Pulmonary artery endothelial cell (primary cell): ENCODE measurements at regions not wholly inside any gene's neighbourhood (a gene's known extent, or its start where the extent isn't known, plus 50 kb on each side); places are given as distances from the start of the nearest gene placed in this dataset.

ENCODE experiments used
- DNase-seq: peaks from one replicate; pipeline ENCODE4 v3.0.0-alpha.2; 2011; ENCODE audit warnings: low read depth, low spot score

GRCh38 chr21:24275616-24276015 lies 1331.7 kb downstream of the MRPL39 start:
- DNase-seq, result no peak

GRCh38 chr21:24272521-24272938 lies 1334.8 kb downstream of the MRPL39 start:
- DNase-seq, result no peak

GRCh38 chr21:24265987-24266386 lies 1341.3 kb downstream of the MRPL39 start:
- DNase-seq, result no peak

GRCh38 chr21:24260751-24261150 lies 1346.5 kb downstream of the MRPL39 start:
- no peak for DNase-seq

- no peak for DNase-seq
Observed at GRCh38 chr21:24259241-24259640, 1348.0 kb downstream of the MRPL39 start.

- DNase-seq, result no peak
Observed at GRCh38 chr21:24255591-24255990, 1351.7 kb downstream of the MRPL39 start.

GRCh38 chr21:24225431-24225830 lies 1381.8 kb downstream of the MRPL39 start:
- no peak for DNase-seq

GRCh38 chr21:24224422-24224821 lies 1382.9 kb downstream of the MRPL39 start:
- DNase-seq, result no peak

- DNase-seq, result no peak
Observed at GRCh38 chr21:24223624-24224023, 1383.7 kb downstream of the MRPL39 start.

GRCh38 chr21:24222676-24223075 lies 1384.6 kb downstream of the MRPL39 start:
- no peak for DNase-seq

GRCh38 chr21:24220446-24220845 lies 1386.8 kb downstream of the MRPL39 start:
- DNase-seq, result no peak

GRCh38 chr21:24217151-24217550 lies 1390.1 kb downstream of the MRPL39 start:
- DNase-seq, result no peak

GRCh38 chr21:24210130-24210529 lies 1397.2 kb downstream of the MRPL39 start:
- DNase-seq, result no peak

- DNase-seq, result no peak
Observed at GRCh38 chr21:24208562-24209260, 1398.6 kb downstream of the MRPL39 start.

GRCh38 chr21:24205319-24205718 lies 1402.0 kb downstream of the MRPL39 start:
- no peak for DNase-seq

- no peak for DNase-seq
Observed at GRCh38 chr21:24204641-24205040, 1402.6 kb downstream of the MRPL39 start.

- no peak for DNase-seq
Observed at GRCh38 chr21:24200052-24200451, 1407.2 kb downstream of the MRPL39 start.

GRCh38 chr21:24197923-24198322 lies 1409.4 kb downstream of the MRPL39 start:
- no peak for DNase-seq

- no peak for DNase-seq
Observed at GRCh38 chr21:24197132-24197643, 1410.1 kb downstream of the MRPL39 start.

GRCh38 chr21:24188506-24188905 lies 1418.8 kb downstream of the MRPL39 start:
- DNase-seq, result no peak

- DNase-seq, result no peak
Observed at GRCh38 chr21:24183077-24183476, 1424.2 kb downstream of the MRPL39 start.

GRCh38 chr21:24179110-24179509 lies 1428.2 kb downstream of the MRPL39 start:
- no peak for DNase-seq

- no peak for DNase-seq
Observed at GRCh38 chr21:24175106-24175505, 1432.2 kb downstream of the MRPL39 start.
